Eye (tissue), 1 donor: ENCODE measurements at regions not wholly inside any gene's neighbourhood (a gene's known extent, or its start where the extent isn't known, plus 50 kb on each side); places are given as distances from the start of the nearest gene placed in this dataset.
"Not testable (repeated sequence)": the region's sequence is repeated elsewhere in the genome, so short reads cannot be mapped to it uniquely, and the experiment has no call there.

Experiments used
- DNase-seq: peaks from one replicate; pipeline ENCODE4 v3.0.0-alpha.2; 2015

DNA sequence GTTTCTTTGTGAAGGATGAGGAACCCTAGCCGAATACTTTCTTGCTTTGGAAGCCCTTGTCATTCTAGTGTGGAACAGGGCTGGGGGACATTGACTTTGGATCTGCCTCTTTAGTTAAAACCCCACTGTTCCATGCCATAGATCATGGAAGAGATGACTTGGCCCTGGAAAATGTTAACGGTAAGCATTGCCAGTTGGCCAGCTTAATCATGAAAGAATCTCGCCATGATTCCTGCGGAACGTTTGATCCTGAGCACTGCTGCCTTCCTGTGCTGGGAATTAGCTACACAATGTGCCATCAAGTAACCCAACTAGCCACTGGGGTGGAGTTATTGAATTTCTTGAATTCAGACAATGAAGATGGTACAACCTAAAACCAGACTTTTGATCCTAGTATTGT is 177.6 kb upstream of the FZD8 start:
- no peak for DNase-seq

DNA sequence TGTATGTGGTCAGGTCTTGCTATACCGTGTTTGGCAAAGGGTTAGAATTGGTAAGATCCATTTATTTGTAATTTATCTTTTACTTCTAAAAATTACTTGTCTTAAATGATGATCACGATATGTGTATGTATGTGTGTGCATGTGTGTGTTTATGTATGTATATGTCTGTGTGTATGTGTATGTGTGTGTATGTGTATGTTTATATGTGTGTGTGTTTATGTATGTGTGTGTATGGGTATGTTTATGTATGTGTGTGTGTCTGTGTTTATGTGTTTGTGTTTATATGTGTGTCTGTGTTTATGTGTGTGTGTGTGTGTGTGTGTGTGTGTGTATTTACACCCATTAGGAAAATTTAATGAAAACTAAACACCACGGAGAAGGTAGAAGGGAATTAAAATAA is 176.9 kb upstream of the FZD8 start:
- no peak for DNase-seq

DNA sequence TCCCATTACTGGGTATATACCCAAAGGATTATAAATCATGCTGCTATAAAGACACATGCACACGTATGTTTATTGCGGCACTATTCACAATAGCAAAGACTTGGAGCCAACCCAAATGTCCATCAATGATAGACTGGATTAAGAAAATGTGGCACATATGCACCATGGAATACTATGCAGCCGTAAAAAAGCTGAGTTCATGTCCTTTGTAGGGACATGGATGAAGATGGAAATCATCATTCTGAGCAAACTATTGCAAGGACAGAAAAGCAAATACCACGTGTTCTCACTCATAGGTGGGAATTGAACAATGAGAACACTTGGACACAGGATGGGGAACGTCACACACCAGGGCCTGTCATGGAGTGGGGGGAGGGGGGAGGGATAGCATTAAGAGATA is 175.0 kb upstream of the FZD8 start:
- not testable (repeated sequence) for DNase-seq

DNA sequence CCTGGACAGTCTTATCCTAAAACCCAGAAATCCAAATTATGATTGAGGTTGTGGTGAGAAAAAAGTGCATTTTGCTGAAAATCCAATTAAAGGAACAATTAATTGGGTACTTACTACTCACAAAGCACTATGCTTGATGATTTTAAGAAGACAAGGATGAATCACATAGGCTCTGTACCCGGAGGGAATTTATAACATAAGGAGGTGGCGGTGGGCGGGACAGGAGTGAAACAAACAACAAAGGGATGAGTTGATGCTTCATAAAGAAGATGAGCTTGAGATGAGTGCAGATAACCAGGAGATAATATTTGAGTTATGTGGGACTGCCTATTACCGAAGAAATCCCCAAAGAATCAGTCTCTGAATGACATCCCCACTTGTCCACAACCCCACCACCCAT is 171.1 kb upstream of the FZD8 start:
- no peak for DNase-seq

DNA sequence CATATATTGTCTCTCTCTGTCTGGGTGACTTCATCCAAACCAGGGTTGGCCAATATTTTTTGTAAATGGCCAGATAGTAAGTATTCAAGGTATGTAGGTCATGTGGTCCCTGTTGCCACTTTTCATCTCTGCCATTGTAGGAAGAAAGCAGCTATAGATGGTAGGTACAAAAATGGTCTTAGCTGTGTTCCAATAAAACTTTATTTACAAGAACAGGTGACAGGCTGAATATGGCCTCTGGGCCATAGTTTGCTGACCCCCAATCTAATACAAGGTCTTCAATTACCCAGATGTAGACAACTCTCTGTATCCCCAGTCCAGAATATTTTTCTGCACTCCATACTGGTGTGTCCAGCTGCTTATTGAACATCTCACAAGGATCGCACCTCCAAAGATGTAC is 166.2 kb upstream of the FZD8 start:
- DNase-seq, result no peak

DNA sequence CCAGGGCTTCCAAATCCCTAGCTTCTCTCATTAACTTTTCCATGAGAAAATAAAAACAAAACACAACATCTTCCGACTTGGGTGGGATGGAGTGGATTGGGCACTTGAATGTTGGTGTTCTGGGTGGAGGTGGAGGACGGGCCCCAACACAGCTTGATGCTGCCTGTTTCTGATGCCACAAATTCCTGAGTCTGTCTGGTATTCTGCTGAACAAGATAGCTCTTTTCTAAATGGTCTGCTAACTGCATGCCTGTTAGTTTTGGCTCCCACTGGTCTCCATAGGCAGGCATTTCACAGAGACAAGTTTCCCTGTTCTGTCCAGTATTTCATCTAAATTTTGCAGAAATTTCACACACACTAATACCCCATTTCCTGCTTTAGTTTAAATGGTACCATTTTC is 160.9 kb upstream of the FZD8 start:
- no peak for DNase-seq

DNA sequence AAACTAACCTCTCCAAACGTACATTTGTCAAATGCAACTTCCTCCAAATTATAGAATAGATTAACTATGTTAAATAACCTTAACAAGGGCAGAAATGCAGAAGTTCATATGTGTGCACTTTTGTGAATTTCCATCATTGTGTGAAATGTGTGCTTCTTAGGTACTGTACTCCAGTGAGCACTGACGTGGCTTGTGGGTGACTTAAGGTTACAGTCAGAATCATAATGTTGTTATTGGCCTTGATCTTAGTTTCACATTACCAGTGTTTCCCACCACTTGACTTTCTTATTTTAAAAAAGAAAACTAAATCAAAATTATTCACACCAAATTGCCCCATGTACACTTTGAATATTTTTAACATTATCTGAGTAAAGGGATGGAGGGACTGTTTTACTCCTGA is 155.1 kb upstream of the FZD8 start:
- DNase-seq, result no peak

DNA sequence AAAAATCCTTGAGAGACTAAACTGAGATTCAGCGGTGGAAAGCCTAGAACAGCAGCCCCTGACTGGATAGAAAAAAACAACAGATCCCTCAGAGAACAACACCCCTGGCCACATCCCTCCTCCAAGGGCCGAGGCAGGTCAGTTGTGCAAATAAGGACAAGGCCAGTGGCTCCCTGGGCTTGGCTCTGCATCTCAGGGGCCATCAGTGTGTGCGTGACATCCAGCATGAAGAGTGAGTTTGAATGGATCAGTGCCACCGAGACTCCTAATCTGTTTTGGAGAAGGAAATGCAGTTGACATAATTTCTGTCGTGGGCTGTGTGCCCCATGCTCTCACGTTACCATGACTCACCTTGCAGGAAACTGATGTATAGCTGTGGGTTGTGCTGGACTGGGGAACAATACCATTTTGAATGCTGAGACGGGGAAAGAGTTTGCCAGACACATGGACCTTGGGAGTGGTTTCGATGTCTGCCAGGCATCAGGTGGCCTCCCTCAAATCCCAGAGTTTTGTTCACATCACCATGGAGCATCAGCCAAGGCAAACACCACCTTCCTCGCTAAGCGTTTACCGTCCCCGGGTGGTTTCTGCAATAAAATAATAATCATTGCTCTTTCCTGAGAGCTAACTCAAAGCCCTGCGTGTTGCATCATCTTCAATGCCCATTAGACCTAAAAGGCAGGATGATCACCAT is 153.2 kb upstream of the FZD8 start:
- DNase-seq, result no peak

DNA sequence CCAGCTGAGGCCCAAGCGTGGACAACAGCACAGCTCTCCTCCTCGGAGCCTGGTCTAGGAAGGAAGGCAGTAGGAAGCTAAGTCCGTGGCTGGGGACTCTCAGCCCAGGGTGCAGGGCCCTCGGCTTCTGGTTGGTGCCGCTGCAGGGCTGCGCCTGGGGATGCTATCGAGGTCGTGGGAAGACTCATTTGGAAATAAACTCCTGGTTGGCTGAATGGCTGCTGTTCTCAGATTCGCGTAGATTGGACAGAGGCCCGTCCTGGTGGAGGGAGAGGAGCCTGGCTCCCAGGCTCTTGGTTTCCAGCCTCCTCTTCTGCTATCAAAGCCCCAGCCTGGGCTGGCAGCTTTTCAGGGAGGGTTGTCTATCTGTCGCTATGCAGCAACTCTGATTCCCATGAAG is 152.6 kb upstream of the FZD8 start:
- DNase-seq, result no peak

DNA sequence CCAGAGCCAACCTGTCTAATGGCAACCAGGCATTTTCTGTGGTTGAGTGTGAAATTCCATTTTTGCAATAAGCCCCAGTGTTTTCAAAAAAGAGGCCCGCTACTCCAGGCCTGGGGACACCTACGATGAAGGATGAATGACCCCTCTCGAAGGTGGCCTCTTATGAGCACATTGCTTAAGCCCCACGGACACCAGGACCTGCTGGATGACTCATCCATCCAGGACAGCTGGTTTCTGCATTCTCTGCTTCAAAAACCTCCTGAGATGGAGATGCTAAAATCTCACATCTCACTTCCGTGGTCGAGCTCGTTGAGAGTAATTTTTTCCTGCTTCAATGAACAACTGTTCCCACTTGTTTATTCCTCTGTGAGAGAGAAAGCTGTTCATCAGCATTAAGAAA is 150.2 kb upstream of the FZD8 start:
- no peak for DNase-seq

DNA sequence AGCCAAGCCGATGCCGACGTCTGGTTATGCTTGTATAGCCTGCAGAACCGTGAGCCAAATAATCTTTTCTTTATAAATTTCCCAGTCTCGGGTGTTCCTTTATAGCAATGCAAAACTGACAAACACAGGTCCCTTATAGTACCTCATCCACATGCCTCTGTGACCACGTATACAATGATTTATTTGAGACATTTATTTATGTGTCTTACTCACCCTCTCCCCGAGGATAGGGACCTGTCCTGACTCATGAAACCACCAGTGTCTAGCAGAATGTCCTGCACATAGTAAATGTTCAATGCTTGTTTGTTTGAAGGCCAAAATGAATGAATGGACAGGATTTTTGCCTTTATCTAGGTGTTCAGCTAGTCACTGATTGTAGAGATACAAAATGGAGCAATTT is 147.9 kb upstream of the FZD8 start:
- DNase-seq, result no peak

DNA sequence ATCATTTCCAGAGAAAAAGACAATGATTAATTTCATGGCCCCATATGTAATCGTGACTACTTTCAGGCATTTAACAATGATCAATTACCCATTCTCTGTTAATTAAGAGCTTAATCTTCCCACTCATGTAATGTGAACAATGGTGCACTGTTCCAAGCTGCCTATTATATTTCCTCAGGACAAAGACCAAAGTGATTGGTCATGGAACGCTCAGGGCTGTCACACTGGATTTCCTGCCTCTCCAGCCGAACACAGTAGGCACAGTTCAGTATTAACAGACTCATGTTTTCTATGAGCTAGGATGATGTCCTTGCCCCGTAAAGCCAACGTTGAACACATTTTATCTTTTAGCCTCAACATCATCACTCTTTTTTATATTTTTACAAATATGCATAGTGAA is 142.7 kb upstream of the FZD8 start:
- peak; percentile 84 for DNase-seq

DNA sequence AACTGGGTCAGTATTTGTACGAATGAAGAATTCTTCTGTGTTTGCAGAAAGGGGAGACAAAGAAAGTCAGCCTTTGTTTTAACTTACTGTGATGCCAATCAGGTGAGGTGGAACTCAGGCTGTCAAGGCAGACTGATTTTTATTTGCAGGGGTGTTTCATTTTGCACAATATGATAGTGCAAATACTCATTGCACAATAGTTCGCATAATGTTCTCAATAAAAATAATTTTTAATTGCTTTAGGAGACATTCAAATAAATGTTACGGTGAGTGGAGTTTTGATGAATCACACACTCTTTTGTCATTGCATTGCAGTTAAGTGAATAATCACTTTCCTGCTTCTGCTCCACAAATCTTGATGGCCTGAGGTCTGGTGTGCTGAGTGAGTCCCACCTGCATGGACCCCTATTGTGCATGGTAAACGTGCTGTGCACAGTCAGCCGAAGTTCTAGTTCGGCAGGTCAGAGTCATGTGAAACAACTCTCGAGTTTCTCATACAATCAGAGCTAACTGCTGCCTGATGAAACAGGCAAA is 141.3 kb upstream of the FZD8 start:
- DNase-seq, result peak; percentile 46

DNA sequence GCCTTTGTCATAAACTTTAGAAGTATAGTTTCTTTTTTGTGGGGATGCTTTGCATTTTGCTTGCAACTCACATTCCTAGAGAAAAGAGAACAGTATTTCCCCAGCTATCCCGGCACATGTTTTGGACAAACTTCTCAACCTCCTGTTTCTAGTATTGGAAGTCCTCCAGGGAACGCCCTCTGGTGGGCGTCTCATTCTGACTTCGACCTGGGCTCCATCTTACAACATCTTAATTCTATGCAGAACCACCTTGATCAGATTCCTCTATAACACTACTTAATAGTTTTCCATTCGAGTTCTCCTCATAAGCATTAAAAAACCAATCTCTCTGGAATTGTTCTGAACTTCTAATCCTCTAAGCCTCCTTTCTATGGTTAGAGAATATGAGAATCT is 139.5 kb upstream of the FZD8 start:
- DNase-seq, result no peak

DNA sequence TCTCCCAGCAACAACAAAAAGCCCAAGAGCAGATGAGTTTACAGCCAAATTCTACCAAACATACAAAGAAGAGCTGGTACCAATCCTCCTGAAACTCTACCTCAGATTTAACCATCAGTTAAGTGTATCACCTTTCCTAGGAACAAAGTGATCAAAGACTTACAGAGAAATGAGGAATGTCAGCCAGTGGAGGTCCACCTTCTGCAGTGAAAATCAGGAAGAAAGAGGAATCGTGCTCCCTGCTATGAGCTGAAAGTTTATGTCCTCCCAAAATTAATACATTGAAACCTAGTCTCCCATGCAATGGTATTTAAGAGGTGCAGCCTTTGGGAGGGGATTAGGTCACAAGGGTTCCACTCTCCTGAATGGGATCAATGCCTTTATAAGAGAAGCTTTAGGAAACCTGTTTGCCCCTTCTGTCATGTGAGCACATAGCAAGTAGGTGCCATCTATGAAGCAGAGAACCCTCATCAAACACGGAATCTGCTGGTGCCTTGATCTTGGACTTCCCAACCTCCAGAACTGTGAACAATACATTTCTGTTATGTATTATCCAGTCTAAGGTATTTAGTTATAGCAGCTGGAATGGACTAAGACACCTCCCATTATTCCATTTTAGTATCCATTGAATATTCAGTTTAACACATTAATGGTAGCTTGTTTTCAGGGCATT is 139.0 kb upstream of the FZD8 start:
- no peak for DNase-seq

DNA sequence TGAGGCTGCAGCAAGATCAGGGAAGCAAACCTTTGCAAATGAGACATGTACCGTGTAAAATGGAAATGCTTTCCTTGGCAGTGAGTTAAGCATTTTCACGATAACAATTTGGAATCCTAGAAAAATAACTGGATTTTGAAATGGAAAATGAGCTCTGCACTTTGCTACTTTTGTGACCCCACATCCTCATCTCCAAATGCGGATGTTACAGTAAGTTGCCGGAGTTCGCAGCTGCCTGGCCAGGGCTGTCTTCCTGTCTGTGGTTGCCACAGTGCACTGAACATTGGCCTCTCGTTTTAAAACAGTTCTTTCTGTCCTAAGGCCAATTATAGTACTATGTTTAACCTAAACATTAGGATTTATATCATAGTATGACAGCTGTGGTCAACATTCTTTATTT is 136.2 kb upstream of the FZD8 start:
- DNase-seq, result no peak

DNA sequence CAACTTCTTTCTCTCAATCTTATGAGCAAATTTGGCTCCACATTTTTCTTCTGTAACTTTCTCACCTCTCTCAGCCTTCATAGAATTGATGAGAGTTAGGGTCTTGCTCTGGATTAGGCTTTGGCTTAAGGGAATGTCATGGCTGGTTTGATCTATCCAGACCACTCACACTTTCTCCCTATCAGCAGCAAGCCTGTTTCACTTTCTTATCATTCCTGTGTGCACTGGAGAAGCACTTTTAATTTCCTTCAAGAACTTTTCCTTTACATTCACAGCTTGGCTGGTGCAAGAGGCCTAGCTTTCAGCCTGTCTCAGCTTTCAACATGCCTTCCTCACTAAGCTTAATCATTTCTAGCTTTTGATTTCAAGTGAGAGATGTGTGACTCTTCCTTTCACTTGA is 134.5 kb upstream of the FZD8 start:
- not testable (repeated sequence) for DNase-seq

DNA sequence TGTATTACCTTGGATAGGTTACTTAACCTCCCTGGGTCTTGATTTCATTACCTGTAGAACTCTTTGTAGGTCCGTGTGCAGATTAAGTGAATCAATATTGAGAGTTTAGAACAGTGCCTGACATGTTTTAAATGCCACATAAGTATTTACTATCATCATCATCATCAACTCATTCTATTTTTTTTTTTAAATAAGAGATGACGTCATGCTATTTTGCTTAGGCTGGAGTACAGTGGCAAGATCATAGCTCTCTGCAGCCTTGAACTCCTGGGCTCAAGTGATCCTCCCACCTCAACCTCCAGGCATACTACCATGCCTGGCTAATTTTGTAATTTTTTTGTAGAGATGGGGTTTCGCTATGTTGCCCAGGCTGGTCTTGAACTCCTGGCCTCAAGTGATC is 132.0 kb upstream of the FZD8 start:
- DNase-seq, result no peak

DNA sequence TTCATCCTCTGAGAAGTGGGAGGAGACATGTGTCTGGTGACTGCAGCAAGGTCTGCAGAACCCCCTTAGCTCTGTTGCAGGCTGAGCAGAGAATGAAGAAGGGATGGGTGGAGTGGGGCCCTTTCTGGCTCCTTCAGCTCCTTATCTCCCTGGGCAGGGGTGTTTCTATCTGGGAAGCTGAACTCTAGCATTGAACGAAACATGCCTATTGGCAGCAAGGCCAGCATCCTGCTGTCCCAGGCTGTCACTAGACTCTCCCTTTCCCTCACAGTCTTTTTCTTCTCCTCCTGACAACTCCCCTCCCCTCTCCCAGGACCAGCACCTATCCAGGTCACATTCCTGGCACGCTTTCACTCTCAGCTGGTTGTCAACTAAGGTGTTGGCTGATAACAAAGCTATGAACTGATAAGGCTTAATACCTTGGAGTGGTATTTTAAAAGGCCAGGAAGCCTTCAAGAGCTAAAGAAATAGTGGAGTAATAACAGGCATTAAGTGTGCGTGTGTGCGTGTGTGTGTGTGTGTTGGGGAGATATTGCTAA is 128.8 kb upstream of the FZD8 start:
- DNase-seq, result no peak

DNA sequence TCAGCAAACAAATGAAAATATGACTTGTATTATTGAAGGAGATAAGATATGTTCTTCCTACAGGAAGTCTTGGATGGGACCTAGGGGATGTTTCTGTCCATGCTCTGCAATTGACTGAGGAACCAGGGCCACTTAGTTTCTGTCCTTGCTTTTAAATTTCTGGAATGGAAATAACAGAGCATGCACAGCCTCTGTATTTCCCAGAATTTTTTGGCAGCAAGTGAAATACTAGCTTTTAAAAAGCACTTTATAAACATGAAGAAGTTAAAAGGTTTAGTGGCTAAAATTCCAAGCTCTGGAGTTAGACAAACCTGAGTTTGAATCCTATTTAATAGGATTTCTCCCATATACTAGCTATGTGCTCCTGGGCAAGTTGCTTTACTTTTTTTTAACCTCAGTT is 127.7 kb upstream of the FZD8 start:
- DNase-seq, result no peak

DNA sequence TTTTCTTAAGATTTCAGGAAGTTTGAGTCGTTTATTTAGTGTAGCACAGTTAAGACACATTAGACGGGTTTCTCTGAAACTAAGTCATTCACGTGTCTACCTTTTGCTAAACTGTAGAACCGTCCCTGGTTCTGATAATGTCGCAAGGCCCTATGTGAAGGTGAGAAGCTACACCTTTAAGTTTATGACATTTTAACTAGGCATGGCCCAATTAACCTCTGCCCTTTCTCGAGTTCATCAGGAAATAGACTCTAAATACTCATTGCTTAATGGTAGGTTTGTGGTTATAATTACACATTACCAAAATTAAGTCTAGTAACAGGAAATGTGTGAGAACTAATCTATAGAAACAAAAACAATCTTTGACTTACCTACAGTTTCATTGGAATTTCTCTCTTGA is 126.6 kb upstream of the FZD8 start:
- no peak for DNase-seq

DNA sequence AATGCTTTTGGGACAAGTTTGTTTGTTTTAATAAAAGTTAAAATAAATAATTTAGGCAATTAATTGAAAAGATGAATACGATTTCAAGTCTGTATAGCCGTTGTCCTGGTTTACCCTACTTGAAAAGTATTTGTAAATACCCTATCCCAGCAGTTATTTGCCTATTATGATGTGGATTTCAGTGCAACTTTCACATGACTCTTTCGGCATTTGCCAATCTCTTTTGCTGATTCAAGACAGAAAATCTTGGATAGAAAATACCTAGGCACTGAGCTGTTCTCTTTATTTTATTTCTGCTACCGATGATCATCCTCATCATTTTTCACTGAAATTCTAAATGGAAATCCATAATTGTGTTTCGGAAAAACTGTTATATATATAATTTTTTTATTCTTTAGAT is 125.9 kb upstream of the FZD8 start:
- DNase-seq, result no peak

DNA sequence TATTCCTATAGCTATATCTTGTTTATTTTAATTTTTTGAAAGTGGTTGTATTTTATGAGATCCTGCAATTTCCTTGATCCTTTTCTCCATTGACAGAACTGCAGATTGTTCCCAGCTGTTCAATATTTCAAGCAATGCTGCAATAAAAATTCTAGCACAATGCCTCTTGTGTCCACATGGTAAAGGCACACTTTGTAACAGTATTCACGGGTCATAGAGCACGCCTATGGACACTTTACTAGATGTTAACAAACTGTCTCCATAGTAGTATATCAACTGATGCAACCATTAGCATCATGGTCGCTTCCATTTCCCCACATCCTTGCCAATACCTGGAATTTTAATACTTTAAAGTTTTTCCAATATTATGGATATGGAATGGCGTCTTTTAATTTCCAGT is 123.9 kb upstream of the FZD8 start:
- DNase-seq, result no peak

DNA sequence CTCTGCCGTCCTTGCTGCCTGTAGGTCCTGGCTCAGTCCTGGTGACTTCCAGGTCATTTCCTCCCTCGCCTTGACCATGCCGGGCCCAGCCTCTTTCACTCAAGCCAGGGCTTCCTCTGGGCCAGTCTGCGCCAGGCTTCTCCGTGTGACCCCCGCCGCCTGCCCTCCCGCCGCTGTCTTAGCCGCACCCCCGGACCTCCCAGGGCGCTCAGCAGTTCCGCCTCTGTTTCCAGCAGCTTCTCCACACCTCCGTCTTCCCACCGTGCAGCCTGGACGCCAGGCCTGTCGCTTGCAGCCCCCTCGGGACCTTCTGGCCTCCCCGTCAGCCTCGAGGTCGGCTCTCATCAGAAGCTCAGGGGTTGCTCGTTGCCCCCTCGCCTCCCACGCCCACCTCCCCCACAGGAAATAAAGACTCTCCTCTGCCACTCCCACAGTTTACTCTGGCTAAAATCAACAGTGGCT is 123.0 kb upstream of the FZD8 start:
- no peak for DNase-seq
